ENCODE measurements at regions not wholly inside any gene's neighbourhood (a gene's known extent, or its start where the extent isn't known, plus 50 kb on each side); places are given as distances from the start of the nearest gene placed in this dataset.

DNA sequence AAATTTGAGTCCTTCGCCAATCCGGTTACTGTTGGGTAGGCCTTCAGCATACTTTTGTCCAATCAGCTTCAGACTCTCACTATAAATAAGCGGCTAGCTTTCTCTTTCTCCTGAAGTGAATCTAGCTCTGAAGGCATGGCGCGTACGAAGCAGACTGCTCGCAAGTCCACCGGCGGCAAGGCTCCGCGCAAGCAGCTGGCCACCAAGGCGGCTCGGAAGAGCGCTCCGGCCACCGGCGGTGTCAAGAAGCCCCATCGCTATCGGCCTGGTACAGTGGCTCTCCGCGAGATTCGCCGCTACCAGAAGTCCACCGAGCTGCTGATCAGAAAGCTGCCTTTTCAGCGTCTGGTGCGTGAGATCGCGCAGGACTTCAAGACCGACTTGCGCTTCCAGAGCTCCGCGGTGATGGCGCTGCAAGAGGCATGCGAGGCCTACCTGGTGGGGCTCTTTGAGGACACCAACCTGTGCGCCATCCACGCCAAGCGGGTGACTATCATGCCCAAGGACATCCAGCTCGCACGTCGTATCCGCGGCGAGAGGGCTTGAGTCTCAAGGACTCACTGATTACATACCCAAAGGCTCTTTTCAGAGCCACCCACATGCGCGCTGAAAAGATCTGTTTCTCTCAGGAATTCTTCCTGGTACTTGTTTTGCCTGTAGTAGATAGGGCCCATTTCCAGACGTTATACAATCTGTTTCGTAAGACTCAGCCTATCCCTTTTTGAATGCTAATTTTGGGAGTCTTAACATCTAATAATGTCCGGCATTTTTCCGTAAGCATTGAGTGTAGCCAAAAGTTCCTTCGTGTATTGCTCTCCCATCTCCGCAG, 102.0 kb downstream of the OR2B2 start (continued):
- peak; percentile 87 for TF ChIP-seq NFYB (CRISPR knock-in tag; IDR thresholded peaks at IDR 0.05)
- TF ChIP-seq CENPX (CRISPR knock-in tag; IDR thresholded peaks at IDR 0.05): no peak
- peak; percentile 78 for TF ChIP-seq KAT8 (CRISPR knock-in tag; IDR thresholded peaks at IDR 0.05)
- peak; percentile 84 for TF ChIP-seq NKX3-1 (CRISPR knock-in tag; IDR thresholded peaks at IDR 0.05)
- TF ChIP-seq KMT2B (CRISPR knock-in tag; IDR thresholded peaks at IDR 0.05): peak; percentile 72; the same call in 1 of the 2 replicates
- TF ChIP-seq TRAFD1 (CRISPR knock-in tag; IDR thresholded peaks at IDR 0.05; ENCODE audit: borderline replicate concordance): peak; percentile 80; the same call in 1 of the 2 replicates
- TF ChIP-seq, protein P1, sequence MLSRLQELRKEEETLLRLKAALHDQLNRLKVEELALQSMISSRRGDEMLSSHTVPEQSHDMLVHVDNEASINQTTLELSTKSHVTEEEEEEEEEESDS (CRISPR knock-in tag; IDR thresholded peaks at IDR 0.05; ENCODE audit: borderline replicate concordance): peak; percentile 90; the same call in 1 of the 2 replicates
- TF ChIP-seq PCBP2 (optimal IDR thresholded peaks at IDR 0.05; ENCODE audit: low read depth, low read length, poor library complexity, severe bottlenecking): no peak
- peak; percentile 96 for TF ChIP-seq KDM2A (CRISPR knock-in tag; IDR thresholded peaks at IDR 0.05; ENCODE audit: borderline replicate concordance, low read depth)
- TF ChIP-seq, protein P2, sequence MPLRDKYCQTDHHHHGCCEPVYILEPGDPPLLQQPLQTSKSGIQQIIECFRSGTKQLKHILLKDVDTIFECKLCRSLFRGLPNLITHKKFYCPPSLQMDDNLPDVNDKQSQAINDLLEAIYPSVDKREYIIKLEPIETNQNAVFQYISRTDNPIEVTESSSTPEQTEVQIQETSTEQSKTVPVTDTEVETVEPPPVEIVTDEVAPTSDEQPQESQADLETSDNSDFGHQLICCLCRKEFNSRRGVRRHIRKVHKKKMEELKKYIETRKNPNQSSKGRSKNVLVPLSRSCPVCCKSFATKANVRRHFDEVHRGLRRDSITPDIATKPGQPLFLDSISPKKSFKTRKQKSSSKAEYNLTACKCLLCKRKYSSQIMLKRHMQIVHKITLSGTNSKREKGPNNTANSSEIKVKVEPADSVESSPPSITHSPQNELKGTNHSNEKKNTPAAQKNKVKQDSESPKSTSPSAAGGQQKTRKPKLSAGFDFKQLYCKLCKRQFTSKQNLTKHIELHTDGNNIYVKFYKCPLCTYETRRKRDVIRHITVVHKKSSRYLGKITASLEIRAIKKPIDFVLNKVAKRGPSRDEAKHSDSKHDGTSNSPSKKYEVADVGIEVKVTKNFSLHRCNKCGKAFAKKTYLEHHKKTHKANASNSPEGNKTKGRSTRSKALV (CRISPR knock-in tag; IDR thresholded peaks at IDR 0.05): peak; percentile 98
- 0 out of 2 replicates have a peak, but pooled peaks have one; percentile 59 for TF ChIP-seq STAT5B (CRISPR knock-in tag; IDR thresholded peaks at IDR 0.05)
- TF ChIP-seq, protein P3, sequence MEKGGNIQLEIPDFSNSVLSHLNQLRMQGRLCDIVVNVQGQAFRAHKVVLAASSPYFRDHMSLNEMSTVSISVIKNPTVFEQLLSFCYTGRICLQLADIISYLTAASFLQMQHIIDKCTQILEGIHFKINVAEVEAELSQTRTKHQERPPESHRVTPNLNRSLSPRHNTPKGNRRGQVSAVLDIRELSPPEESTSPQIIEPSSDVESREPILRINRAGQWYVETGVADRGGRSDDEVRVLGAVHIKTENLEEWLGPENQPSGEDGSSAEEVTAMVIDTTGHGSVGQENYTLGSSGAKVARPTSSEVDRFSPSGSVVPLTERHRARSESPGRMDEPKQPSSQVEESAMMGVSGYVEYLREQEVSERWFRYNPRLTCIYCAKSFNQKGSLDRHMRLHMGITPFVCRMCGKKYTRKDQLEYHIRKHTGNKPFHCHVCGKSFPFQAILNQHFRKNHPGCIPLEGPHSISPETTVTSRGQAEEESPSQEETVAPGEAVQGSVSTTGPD (CRISPR knock-in tag; IDR thresholded peaks at IDR 0.05): peak; percentile 15; the same call in 1 of the 2 replicates
- TF ChIP-seq, protein P4, sequence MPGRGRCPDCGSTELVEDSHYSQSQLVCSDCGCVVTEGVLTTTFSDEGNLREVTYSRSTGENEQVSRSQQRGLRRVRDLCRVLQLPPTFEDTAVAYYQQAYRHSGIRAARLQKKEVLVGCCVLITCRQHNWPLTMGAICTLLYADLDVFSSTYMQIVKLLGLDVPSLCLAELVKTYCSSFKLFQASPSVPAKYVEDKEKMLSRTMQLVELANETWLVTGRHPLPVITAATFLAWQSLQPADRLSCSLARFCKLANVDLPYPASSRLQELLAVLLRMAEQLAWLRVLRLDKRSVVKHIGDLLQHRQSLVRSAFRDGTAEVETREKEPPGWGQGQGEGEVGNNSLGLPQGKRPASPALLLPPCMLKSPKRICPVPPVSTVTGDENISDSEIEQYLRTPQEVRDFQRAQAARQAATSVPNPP (CRISPR knock-in tag; IDR thresholded peaks at IDR 0.05): peak; percentile 95
- TF ChIP-seq, protein P5, sequence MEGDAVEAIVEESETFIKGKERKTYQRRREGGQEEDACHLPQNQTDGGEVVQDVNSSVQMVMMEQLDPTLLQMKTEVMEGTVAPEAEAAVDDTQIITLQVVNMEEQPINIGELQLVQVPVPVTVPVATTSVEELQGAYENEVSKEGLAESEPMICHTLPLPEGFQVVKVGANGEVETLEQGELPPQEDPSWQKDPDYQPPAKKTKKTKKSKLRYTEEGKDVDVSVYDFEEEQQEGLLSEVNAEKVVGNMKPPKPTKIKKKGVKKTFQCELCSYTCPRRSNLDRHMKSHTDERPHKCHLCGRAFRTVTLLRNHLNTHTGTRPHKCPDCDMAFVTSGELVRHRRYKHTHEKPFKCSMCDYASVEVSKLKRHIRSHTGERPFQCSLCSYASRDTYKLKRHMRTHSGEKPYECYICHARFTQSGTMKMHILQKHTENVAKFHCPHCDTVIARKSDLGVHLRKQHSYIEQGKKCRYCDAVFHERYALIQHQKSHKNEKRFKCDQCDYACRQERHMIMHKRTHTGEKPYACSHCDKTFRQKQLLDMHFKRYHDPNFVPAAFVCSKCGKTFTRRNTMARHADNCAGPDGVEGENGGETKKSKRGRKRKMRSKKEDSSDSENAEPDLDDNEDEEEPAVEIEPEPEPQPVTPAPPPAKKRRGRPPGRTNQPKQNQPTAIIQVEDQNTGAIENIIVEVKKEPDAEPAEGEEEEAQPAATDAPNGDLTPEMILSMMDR (CRISPR knock-in tag; IDR thresholded peaks at IDR 0.05): peak; percentile 65
- peak; percentile 90; the same call in 1 of the 2 replicates for TF ChIP-seq ZNF430 (CRISPR knock-in tag; IDR thresholded peaks at IDR 0.05)
- TF ChIP-seq, protein P6, sequence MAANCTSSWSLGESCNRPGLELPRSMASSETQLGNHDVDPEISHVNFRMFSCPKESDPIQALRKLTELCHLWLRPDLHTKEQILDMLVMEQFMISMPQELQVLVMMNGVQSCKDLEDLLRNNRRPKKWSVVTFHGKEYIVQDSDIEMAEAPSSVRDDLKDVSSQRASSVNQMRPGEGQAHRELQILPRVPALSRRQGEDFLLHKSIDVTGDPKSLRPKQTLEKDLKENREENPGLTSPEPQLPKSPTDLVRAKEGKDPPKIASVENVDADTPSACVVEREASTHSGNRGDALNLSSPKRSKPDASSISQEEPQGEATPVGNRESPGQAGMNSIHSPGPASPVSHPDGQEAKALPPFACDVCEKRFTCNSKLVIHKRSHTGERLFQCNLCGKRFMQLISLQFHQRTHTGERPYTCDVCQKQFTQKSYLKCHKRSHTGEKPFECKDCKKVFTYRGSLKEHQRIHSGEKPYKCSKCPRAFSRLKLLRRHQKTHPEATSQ (CRISPR knock-in tag; IDR thresholded peaks at IDR 0.05; ENCODE audit: borderline replicate concordance): peak; percentile 91
- TF ChIP-seq ZNF484 (CRISPR knock-in tag; IDR thresholded peaks at IDR 0.05; ENCODE audit: borderline replicate concordance, low read depth): no peak

Measured in HepG2 (cell line).